ENCODE measurements at regions not wholly inside any gene's neighbourhood (a gene's known extent, or its start where the extent isn't known, plus 50 kb on each side); places are given as distances from the start of the nearest gene placed in this dataset.

- no peaks in the 10 kb centered on the region for H3K36me3 Mint-ChIP-seq
- intact Hi-C loops (cut with micrococcal nuclease): no loop called here
- H3K4me1 ChIP-seq (ENCODE audit: insufficient read depth, low read length): no peaks in the 10 kb centered on the region
- peaks cover 0 to 5% (median 0%) of the 10 kb centered on the region in 4 donors for H3K4me1 Mint-ChIP-seq
- H3K4me3 Mint-ChIP-seq: no peak overlapping the region
- ChIA-PET CTCF (ENCODE audit: partially characterized antibody) (no interaction called here), POLR2A (ENCODE audit: partially characterized antibody) (no interaction called here)
- peaks cover 7% of the 10 kb centered on the region for H3K27me3 ChIP-seq (ENCODE audit: insufficient read depth, low read length)
- peaks cover 0 to 6% (median under 1%) of the 10 kb centered on the region in 8 donors for H3K9me3 Mint-ChIP-seq
- DNase-seq: no peak
- no peak overlapping the region for H3K27ac Mint-ChIP-seq
- no peaks in the 10 kb centered on the region for H3K9me3 ChIP-seq (ENCODE audit: control insufficient read depth in 1 of 2, low read length in 2 of 2)
- H3K4me3 ChIP-seq (ENCODE audit: low read length in 2 of 2): no peak overlapping the region
- peaks cover 30 to 45% of the 10 kb centered on the region in 2 donors for H3K27me3 Mint-ChIP-seq
- H3K36me3 ChIP-seq (ENCODE audit: insufficient read depth, low read length): no peaks in the 10 kb centered on the region
- H3K27ac ChIP-seq (ENCODE audit: low read depth, low read length): no peak overlapping the region
Observed at GRCh38 chr3:43923104-43923882, 232.6 kb downstream of the ABHD5 start.

DNA sequence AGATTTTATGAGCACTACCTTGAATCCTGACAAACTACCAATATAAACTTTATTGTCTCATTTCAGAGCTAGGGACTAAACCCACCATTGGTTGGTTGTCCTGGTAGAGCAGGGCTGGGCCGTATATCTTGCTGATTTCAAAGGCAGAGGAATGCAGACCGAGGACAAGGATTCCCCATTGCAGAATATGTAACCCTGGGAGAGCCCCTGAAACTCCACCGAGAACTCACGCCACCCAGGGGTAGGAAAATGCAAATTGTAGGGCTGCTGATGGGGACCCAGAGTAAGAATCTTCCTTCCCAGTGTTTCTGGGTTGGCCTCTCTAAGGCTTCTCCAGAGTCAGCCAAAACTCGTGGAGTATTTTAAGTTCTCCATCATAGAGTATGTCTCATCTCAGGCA is 235.3 kb downstream of the ABHD5 start:
- H3K9me3 ChIP-seq (ENCODE audit: control insufficient read depth in 1 of 2, low read length in 2 of 2): no peaks in the 10 kb centered on the region
- H3K36me3 ChIP-seq (ENCODE audit: insufficient read depth, low read length): no peaks in the 10 kb centered on the region
- no peak overlapping the region for H3K4me3 ChIP-seq (ENCODE audit: low read length in 2 of 2)
- peaks cover 0 to 5% (median 0%) of the 10 kb centered on the region in 4 donors for H3K4me1 Mint-ChIP-seq
- no peak overlapping the region for H3K4me3 Mint-ChIP-seq
- POLR2A ChIA-PET (ENCODE audit: partially characterized antibody): no interaction called here
- peaks cover 29 to 41% of the 10 kb centered on the region in 2 donors for H3K27me3 Mint-ChIP-seq
- intact Hi-C loops (cut with micrococcal nuclease): no loop called here
- H3K27ac ChIP-seq (ENCODE audit: low read depth, low read length): no peak overlapping the region
- CTCF ChIA-PET (ENCODE audit: partially characterized antibody): no interaction called here
- no peak for DNase-seq
- peaks cover 10% of the 10 kb centered on the region for H3K27me3 ChIP-seq (ENCODE audit: insufficient read depth, low read length)
- no peak overlapping the region for H3K27ac Mint-ChIP-seq
- H3K36me3 Mint-ChIP-seq: no peaks in the 10 kb centered on the region
- H3K9me3 Mint-ChIP-seq: peaks cover 0 to 4% (median under 1%) of the 10 kb centered on the region in 8 donors
- no peaks in the 10 kb centered on the region for H3K4me1 ChIP-seq (ENCODE audit: insufficient read depth, low read length)

DNA sequence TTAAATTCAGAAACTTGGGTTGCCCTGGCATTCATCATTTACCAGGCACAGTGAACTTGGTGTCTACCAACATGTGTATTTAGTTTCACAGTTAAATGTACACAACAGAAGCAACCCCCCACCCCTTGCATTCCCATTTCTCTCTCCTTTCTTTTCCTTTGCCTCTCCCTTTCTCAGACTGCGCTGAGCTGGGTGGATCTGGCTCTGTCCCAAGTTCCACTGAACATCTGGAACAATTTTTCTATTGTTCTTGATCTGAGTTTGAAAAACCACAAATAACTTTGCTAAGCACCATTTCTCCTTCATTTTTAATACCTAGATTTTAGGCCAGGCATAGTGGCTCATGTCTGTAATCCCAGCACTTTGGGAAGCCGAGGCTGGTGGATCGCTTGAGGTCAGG is 242.2 kb downstream of the ABHD5 start:
- intact Hi-C loops (cut with micrococcal nuclease): no loop called here
- Histone ChIP-seq H3K36me3 (ENCODE audit: insufficient read depth, low read length) (no peaks in the 10 kb centered on the region), H3K27me3 (ENCODE audit: insufficient read depth, low read length) (peaks cover 4% of the 10 kb centered on the region), H3K4me3 (ENCODE audit: low read length in 2 of 2) (no peak overlapping the region), H3K4me1 (ENCODE audit: insufficient read depth, low read length) (no peaks in the 10 kb centered on the region), H3K27ac (ENCODE audit: low read depth, low read length) (no peak overlapping the region), H3K9me3 (ENCODE audit: control insufficient read depth in 1 of 2, low read length in 2 of 2) (no peaks in the 10 kb centered on the region)
- POLR2A ChIA-PET (ENCODE audit: partially characterized antibody): interaction anchor here (0.6 kb wide), 1 partner anchor 226 kb away, joined by 3 read pairs; no protein-coding TSS in a partner anchor
- no peaks in the 10 kb centered on the region for H3K4me1 Mint-ChIP-seq
- CTCF ChIA-PET (ENCODE audit: partially characterized antibody): no interaction called here
- no peaks in the 10 kb centered on the region for H3K36me3 Mint-ChIP-seq
- no peak for DNase-seq
- no peak overlapping the region for H3K27ac Mint-ChIP-seq
- no peak overlapping the region for H3K4me3 Mint-ChIP-seq
- H3K27me3 Mint-ChIP-seq: peaks cover 9 to 12% of the 10 kb centered on the region in 2 donors
- peaks cover 0 to 9% (median 5%) of the 10 kb centered on the region in 8 donors for H3K9me3 Mint-ChIP-seq

- Histone ChIP-seq H3K36me3 (ENCODE audit: insufficient read depth, low read length) (no peaks in the 10 kb centered on the region), H3K4me1 (ENCODE audit: insufficient read depth, low read length) (peaks cover 6% of the 10 kb centered on the region), H3K4me3 (ENCODE audit: low read length in 2 of 2) (no peak overlapping the region), H3K27me3 (ENCODE audit: insufficient read depth, low read length) (no peaks in the 10 kb centered on the region), H3K27ac (ENCODE audit: low read depth, low read length) (no peak overlapping the region), H3K9me3 (ENCODE audit: control insufficient read depth in 1 of 2, low read length in 2 of 2) (no peaks in the 10 kb centered on the region)
- Mint-ChIP-seq H3K27ac (no peak overlapping the region), H3K36me3 (no peaks in the 10 kb centered on the region), H3K9me3 (peaks cover 0 to 8% (median under 1%) of the 10 kb centered on the region in 8 donors), H3K4me1 (peaks cover 5 to 7% (median 6%) of the 10 kb centered on the region in 4 donors), H3K27me3 (peaks cover 17 to 27% of the 10 kb centered on the region in 2 donors), H3K4me3 (no peak overlapping the region)
- no peak for DNase-seq
- ChIA-PET POLR2A (ENCODE audit: partially characterized antibody) (no interaction called here), CTCF (ENCODE audit: partially characterized antibody) (no interaction called here)
- intact Hi-C loops (cut with micrococcal nuclease): no loop called here
Observed at GRCh38 chr3:43948013-43948412, 257.3 kb downstream of the ABHD5 start.

DNA sequence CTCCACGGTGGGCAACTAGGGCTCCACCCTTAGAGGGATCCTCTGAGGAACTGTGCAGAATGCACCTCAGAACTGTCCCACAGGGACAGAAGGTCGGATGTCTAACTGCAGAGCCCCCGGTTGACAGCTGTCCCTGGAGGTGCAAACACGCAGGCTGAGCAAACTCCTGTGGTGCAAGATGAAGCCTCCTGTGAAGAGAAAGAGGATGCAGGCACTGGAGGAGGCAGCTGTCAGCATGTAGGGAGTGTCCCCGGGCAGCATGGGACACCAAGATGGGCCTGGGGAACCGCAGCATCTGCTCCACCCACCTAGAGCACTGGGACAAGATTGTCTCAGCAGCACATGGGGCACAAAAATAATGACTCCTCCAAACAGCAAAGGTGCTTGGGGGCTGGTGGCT is 258.9 kb downstream of the ABHD5 start:
- Histone ChIP-seq H3K36me3 (ENCODE audit: insufficient read depth, low read length) (no peaks in the 10 kb centered on the region), H3K9me3 (ENCODE audit: control insufficient read depth in 1 of 2, low read length in 2 of 2) (no peaks in the 10 kb centered on the region), H3K27me3 (ENCODE audit: insufficient read depth, low read length) (no peaks in the 10 kb centered on the region), H3K27ac (ENCODE audit: low read depth, low read length) (no peak overlapping the region), H3K4me1 (ENCODE audit: insufficient read depth, low read length) (peaks cover 6% of the 10 kb centered on the region), H3K4me3 (ENCODE audit: low read length in 2 of 2) (no peak overlapping the region)
- Mint-ChIP-seq H3K4me1 (peaks cover 5 to 7% (median 6%) of the 10 kb centered on the region in 4 donors), H3K4me3 (no peak overlapping the region), H3K9me3 (peaks cover 0 to 3% (median 0%) of the 10 kb centered on the region in 8 donors), H3K27me3 (peaks cover 18 to 25% of the 10 kb centered on the region in 2 donors), H3K36me3 (no peaks in the 10 kb centered on the region), H3K27ac (no peak overlapping the region)
- POLR2A ChIA-PET (ENCODE audit: partially characterized antibody): no interaction called here
- CTCF ChIA-PET (ENCODE audit: partially characterized antibody): no interaction called here
- DNase-seq: no peak
- intact Hi-C loops (cut with micrococcal nuclease): no loop called here

DNA sequence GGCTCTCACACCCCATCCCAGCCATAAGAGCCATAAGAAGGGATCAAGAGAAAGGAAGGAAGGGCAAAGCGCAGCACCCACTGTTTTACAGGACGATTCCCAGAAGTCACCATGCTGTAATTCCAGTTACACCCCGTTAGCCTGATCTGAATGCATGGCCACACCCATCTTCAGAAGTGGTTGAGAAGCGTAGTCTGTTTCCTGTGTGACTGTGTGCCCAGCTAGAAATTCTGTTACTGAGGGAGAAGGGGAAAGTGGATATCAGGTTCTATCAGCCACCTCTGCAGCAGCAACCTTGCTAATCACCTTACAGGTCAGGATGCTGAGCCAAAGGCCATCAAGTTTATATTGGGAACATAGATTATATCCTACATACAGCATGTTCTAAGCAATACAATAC is 260.0 kb downstream of the ABHD5 start:
- H3K36me3 ChIP-seq (ENCODE audit: insufficient read depth, low read length): no peaks in the 10 kb centered on the region
- H3K4me3 Mint-ChIP-seq: no peak overlapping the region
- no peak for DNase-seq
- ChIA-PET POLR2A (ENCODE audit: partially characterized antibody) (no interaction called here), CTCF (ENCODE audit: partially characterized antibody) (no interaction called here)
- intact Hi-C loops (cut with micrococcal nuclease): no loop called here
- H3K9me3 Mint-ChIP-seq: no peaks in the 10 kb centered on the region
- H3K4me1 ChIP-seq (ENCODE audit: insufficient read depth, low read length): peaks cover 6% of the 10 kb centered on the region
- no peak overlapping the region for H3K27ac ChIP-seq (ENCODE audit: low read depth, low read length)
- no peaks in the 10 kb centered on the region for H3K9me3 ChIP-seq (ENCODE audit: control insufficient read depth in 1 of 2, low read length in 2 of 2)
- H3K4me1 Mint-ChIP-seq: peaks cover 5 to 7% (median 6%) of the 10 kb centered on the region in 4 donors
- no peaks in the 10 kb centered on the region for H3K27me3 ChIP-seq (ENCODE audit: insufficient read depth, low read length)
- peak overlapping the region in 1 of 7 donors; percentile 50 for H3K27ac Mint-ChIP-seq
- no peak overlapping the region for H3K4me3 ChIP-seq (ENCODE audit: low read length in 2 of 2)
- peaks cover 21 to 31% of the 10 kb centered on the region in 2 donors for H3K27me3 Mint-ChIP-seq
- H3K36me3 Mint-ChIP-seq: no peaks in the 10 kb centered on the region

GRCh38 chr3:43951813-43952212 is 261.1 kb downstream of the ABHD5 start:
- no peak for DNase-seq
- Histone ChIP-seq H3K27me3 (ENCODE audit: insufficient read depth, low read length) (no peaks in the 10 kb centered on the region), H3K36me3 (ENCODE audit: insufficient read depth, low read length) (no peaks in the 10 kb centered on the region), H3K9me3 (ENCODE audit: control insufficient read depth in 1 of 2, low read length in 2 of 2) (no peaks in the 10 kb centered on the region), H3K4me3 (ENCODE audit: low read length in 2 of 2) (no peak overlapping the region), H3K27ac (ENCODE audit: low read depth, low read length) (no peak overlapping the region), H3K4me1 (ENCODE audit: insufficient read depth, low read length) (peaks cover 6% of the 10 kb centered on the region)
- Mint-ChIP-seq H3K36me3 (no peaks in the 10 kb centered on the region), H3K27ac (no peak overlapping the region), H3K4me3 (no peak overlapping the region), H3K27me3 (peaks cover 18 to 27% of the 10 kb centered on the region in 2 donors), H3K4me1 (peaks cover 5 to 7% (median 6%) of the 10 kb centered on the region in 4 donors), H3K9me3 (no peaks in the 10 kb centered on the region)
- ChIA-PET POLR2A (ENCODE audit: partially characterized antibody) (no interaction called here), CTCF (ENCODE audit: partially characterized antibody) (no interaction called here)
- intact Hi-C loops (cut with micrococcal nuclease): no loop called here
